ENCODE measurements at regions not wholly inside any gene's neighbourhood (a gene's known extent, or its start where the extent isn't known, plus 50 kb on each side); places are given as distances from the start of the nearest gene placed in this dataset.

GRCh38 chr18:76570856-76571255 lies 75.8 kb upstream of the ZNF516 start:
- no peak for DNase-seq

GRCh38 chr18:76569644-76570419 lies 74.8 kb upstream of the ZNF516 start:
- no peak for DNase-seq

- no peak for DNase-seq
Observed at GRCh38 chr18:76568731-76569130, 73.7 kb upstream of the ZNF516 start.

GRCh38 chr18:76567835-76568445 lies 72.9 kb upstream of the ZNF516 start:
- no peak for DNase-seq

- no peak for DNase-seq
Observed at GRCh38 chr18:76566987-76567386, 71.9 kb upstream of the ZNF516 start.

- peak; percentile 96 for DNase-seq
Observed at GRCh38 chr18:76565238-76566173, 70.5 kb upstream of the ZNF516 start.

GRCh38 chr18:76564655-76565237 lies 69.7 kb upstream of the ZNF516 start:
- DNase-seq = no peak

GRCh38 chr18:76564117-76564516 lies 69.1 kb upstream of the ZNF516 start:
- DNase-seq = peak; percentile 57

- DNase-seq = no peak
Observed at GRCh38 chr18:76562286-76563122, 67.5 kb upstream of the ZNF516 start.

- DNase-seq = peak; percentile 3
Observed at GRCh38 chr18:76558881-76559667, 64.0 kb upstream of the ZNF516 start.

GRCh38 chr18:76557026-76557575 lies 62.1 kb upstream of the ZNF516 start:
- no peak for DNase-seq

- DNase-seq = no peak
Observed at GRCh38 chr18:76554547-76555222, 59.6 kb upstream of the ZNF516 start.

- no peak for DNase-seq
Observed at GRCh38 chr18:76553715-76554546, 58.9 kb upstream of the ZNF516 start.

- DNase-seq = no peak
Observed at GRCh38 chr18:76548541-76548940, 53.5 kb upstream of the ZNF516 start.

- DNase-seq = no peak
Observed at GRCh38 chr18:76547296-76547695, 52.3 kb upstream of the ZNF516 start.

- no peak for DNase-seq
Observed at GRCh38 chr18:76546436-76546835, 51.4 kb upstream of the ZNF516 start.

GRCh38 chr18:76546088-76546435 lies 51.0 kb upstream of the ZNF516 start:
- peak; percentile 3 for DNase-seq

- DNase-seq = no peak
Observed at GRCh38 chr18:76545433-76546087, 50.5 kb upstream of the ZNF516 start.
